ENCODE measurements at regions not wholly inside any gene's neighbourhood (a gene's known extent, or its start where the extent isn't known, plus 50 kb on each side); places are given as distances from the start of the nearest gene placed in this dataset.

GRCh38 chr4:7126981-7127380 is 59.1 kb upstream of the GRPEL1 start:
- no peak for DNase-seq

- peak; percentile 86 for DNase-seq
Measured at GRCh38 chr4:7124689-7125442, 57.0 kb upstream of the GRPEL1 start.

DNA sequence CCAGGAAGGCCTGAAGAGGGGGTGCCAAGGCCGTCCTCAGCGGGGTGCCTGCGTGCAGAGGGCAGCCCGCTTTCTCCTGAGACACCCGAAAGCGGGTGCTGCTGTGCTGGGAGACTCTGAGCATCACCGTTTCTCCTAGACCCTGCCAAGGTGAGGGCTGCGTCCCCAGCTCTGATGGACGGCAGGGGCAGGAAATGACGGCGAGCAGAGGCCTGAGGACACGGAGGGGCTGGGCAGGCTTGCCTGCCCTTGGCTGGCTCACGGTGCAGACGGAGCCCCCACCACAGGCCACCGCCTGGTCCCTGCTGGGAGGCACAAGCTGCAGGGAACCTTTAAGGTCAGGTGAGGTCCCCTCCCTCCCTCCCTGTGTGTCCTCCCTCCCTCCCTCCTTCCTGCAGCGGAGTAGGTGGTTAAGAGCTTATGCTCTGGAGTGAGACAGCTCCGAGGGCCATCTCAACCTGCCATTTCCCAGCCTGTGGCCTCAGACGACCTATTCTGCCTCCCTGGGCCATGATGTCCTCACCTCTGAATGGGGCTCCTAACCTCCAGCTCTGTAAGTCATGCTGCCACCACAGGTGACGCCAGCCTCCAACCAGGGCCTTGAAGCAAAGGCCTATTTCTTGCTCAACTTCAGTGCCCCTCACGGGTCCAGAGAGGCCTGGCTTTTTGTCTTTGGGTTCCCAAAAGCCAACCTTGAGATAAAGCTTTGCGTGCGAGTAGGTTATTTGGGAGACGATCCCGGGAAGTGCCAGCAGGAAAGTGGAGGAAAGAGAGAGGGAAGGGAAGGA is 54.2 kb upstream of the GRPEL1 start:
- no peak for DNase-seq

- DNase-seq = no peak
Measured at GRCh38 chr4:7121174-7121573, 53.3 kb upstream of the GRPEL1 start.

DNA sequence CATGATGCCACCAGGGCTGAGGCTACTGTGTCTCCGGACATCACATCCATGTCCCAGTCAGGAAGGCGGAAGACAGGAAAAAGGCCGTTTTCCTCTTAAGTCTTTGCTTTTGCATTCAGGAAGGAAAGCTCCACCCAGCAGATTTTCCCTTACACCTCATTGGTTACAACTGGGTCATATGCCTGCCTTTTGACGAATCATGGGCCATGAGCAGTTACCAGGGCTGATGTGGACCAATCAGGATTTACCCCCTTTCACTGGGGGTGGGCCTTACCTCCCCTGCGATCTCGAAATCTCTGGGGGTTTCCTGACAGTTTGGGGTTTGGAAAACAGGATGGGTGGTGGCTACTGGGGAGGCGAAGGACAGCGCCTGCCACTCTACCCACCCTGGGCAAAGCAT is 52.5 kb upstream of the GRPEL1 start:
- DNase-seq = no peak

- DNase-seq = no peak
Measured at GRCh38 chr4:7118013-7118832, 50.4 kb upstream of the GRPEL1 start.
